H1 (cell line): ENCODE measurements at regions not wholly inside any gene's neighbourhood (a gene's known extent, or its start where the extent isn't known, plus 50 kb on each side); places are given as distances from the start of the nearest gene placed in this dataset.

ENCODE experiments used
- ASH2L ChIP-seq: fragments of 200-600, 300-600 bp; sonication (generic); IDR thresholded peaks from one replicate; pipeline ENCODE4 v1.7.1; 2017; ENCODE audit warnings: low read length
- EP300 ChIP-seq, 2 experiments: IDR thresholded peaks; 1 replicate in 1 of 2; 2 replicates in 1 of 2; pipeline ENCODE4 v1.6.1; 2011 to 2012; ENCODE audit warnings: low read depth in 2 of 2, low read length in 2 of 2, mild to moderate bottlenecking in 2 of 2, borderline replicate concordance in 1 of 2, inconsistent platforms in 1 of 2, moderate library complexity in 1 of 2
- HDAC6 ChIP-seq: IDR thresholded peaks from one replicate; pipeline ENCODE4 v1.7.1; 2012; ENCODE audit warnings: low read depth, mild to moderate bottlenecking, inconsistent platforms, low read length, moderate library complexity
- KDM1A ChIP-seq: fragments of 200-600, 300-600 bp; sonication (generic); IDR thresholded peaks from 2 replicates; pipeline ENCODE4 v1.7.1; 2016; ENCODE audit warnings: mild to moderate bottlenecking, low read length, borderline replicate concordance
- MAFK ChIP-seq: IDR thresholded peaks from 2 replicates; pipeline ENCODE4 v1.6.1; 2012; ENCODE audit warnings: low read depth, mild to moderate bottlenecking, improper control_type of control experiment, low read length
- RAD21 ChIP-seq, 2 experiments: IDR thresholded peaks in 1 of 2; conservative IDR thresholded peaks in 1 of 2; 2 replicates each; pipeline ENCODE4 v1.6.1; 2011; ENCODE audit warnings: low read depth in 2 of 2, low read length in 2 of 2, improper control_type of control experiment in 1 of 2, inconsistent platforms in 1 of 2, mild to moderate bottlenecking in 1 of 2, moderate library complexity in 1 of 2
- RBBP5 ChIP-seq: IDR thresholded peaks from 2 replicates; pipeline ENCODE4 v1.7.1; 2012; ENCODE audit warnings: low read depth, mild to moderate bottlenecking, inconsistent platforms, low read length, moderate library complexity, borderline replicate concordance
- SP4 ChIP-seq: IDR thresholded peaks from 2 replicates; pipeline ENCODE4 v1.6.1; 2012; ENCODE audit warnings: low read length, inconsistent platforms
- TCF12 ChIP-seq: IDR thresholded peaks from 2 replicates; pipeline ENCODE4 v1.6.1; 2011; ENCODE audit warnings: low read depth, mild to moderate bottlenecking, low read length

DNA sequence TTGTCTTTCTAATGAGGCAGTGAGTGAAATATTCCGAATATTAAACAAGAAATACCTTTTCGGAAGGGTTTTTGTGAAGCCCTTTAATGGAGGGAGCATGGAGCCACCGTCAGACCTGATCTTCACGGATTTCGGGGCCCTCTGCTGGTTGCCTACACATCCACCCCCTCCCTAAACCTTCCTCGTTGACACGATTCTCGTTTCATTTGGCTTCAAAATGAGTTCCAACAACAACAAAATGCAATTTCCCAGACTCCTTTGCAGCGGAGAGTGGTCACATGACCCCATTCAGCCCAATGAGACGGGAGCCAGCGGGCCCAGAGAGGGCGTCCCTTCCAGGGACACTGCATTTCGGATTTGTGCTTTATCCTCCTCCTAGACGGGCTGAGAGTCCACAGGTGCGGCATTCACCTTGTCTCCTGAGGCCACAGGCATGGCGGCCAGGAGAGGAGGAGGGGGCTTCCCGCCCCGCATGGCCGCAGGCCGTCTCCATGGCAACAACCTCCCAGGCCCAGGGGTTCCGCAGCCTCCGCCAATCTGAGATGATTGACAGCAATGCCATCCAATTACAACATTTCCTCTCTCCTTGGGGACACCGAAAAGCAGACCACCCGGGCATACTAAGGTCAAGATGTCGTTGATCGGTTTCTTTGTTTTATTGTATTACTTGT lies 259.8 kb downstream of the C16orf95 start (continued):
- TF ChIP-seq RAD21 (IDR thresholded peaks at IDR 0.05 in 1 of 2, conservative IDR thresholded peaks at IDR 0.05 in 1 of 2; ENCODE audit: low read depth in 2 of 2, low read length in 2 of 2) = peak; percentile 51 to 58
- no peak for TF ChIP-seq SP4
- TF ChIP-seq MAFK = no peak
- TF ChIP-seq TCF12 = no peak
- no peak for TF ChIP-seq ASH2L
- TF ChIP-seq EP300 (IDR thresholded peaks at IDR 0.05; ENCODE audit: borderline replicate concordance in 1 of 2, low read depth in 2 of 2, low read length in 2 of 2) = no peak
- no peak for TF ChIP-seq KDM1A
- no peak for TF ChIP-seq RBBP5
- no peak for TF ChIP-seq HDAC6
- TF ChIP-seq, all 59 proteins: peak for 6
